H9 (cell line): ENCODE measurements at regions not wholly inside any gene's neighbourhood (a gene's known extent, or its start where the extent isn't known, plus 50 kb on each side); places are given as distances from the start of the nearest gene placed in this dataset.
A peak's percentile ranks its signal among the peaks of the same experiment; 100 is the strongest.

Experiments used
- DNase-seq: peaks from one replicate; pipeline ENCODE4 v3.0.0-alpha.2; 2017
- H2AFZ ChIP-seq: one replicate; pipeline ENCODE4 v1.6.1; 2013; ENCODE audit warnings: mild to moderate bottlenecking, low read length, control low read depth, moderate library complexity
- H2AK5ac ChIP-seq: 2 replicates; pipeline ENCODE4 v1.6.1; 2013; ENCODE audit warnings: low read length, control low read depth, mixed read lengths; ENCODE audit not compliant: insufficient read length
- H2BK120ac ChIP-seq: one replicate; pipeline ENCODE4 v1.6.1; 2013; ENCODE audit warnings: low read depth, mild to moderate bottlenecking, low read length, control low read depth, inconsistent platforms; ENCODE audit not compliant: poor library complexity, severe bottlenecking
- H2BK12ac ChIP-seq: 2 replicates; pipeline ENCODE4 v1.6.1; 2013; ENCODE audit warnings: low read length, control low read depth, mixed read lengths, low read depth; ENCODE audit not compliant: insufficient read length
- H2BK15ac ChIP-seq: 2 replicates; pipeline ENCODE4 v1.6.1; 2013; ENCODE audit warnings: low read depth, low read length, control low read depth
- H2BK20ac ChIP-seq: one replicate; pipeline ENCODE4 v1.6.1; 2013; ENCODE audit warnings: low read depth, mild to moderate bottlenecking, low read length, control low read depth, inconsistent platforms; ENCODE audit not compliant: poor library complexity, severe bottlenecking
- H2BK5ac ChIP-seq: 2 replicates; pipeline ENCODE4 v1.6.1; 2013; ENCODE audit warnings: low read length, control low read depth, mixed read lengths; ENCODE audit not compliant: insufficient read length
- H3K14ac ChIP-seq: 2 replicates; pipeline ENCODE4 v1.6.1; 2013; ENCODE audit warnings: low read length, control low read depth; ENCODE audit not compliant: insufficient read depth
- H3K18ac ChIP-seq: 2 replicates; pipeline ENCODE4 v1.6.1; 2013; ENCODE audit warnings: low read depth, mild to moderate bottlenecking, mixed read lengths, low read length, control low read depth; ENCODE audit not compliant: insufficient read length
- H3K23ac ChIP-seq: 2 replicates; pipeline ENCODE4 v1.6.1; 2013; ENCODE audit warnings: low read length, control low read depth, mixed read lengths, low read depth; ENCODE audit not compliant: insufficient read length
- H3K23me2 ChIP-seq: 2 replicates; pipeline ENCODE4 v1.6.1; 2013; ENCODE audit warnings: low read depth, mild to moderate bottlenecking, mixed read lengths, low read length, control low read depth; ENCODE audit not compliant: insufficient read length, poor library complexity, severe bottlenecking
- H3K27ac ChIP-seq: 2 replicates; pipeline ENCODE4 v1.5.1; 2013; ENCODE audit warnings: low read length, control low read depth, mixed read lengths, low read depth; ENCODE audit not compliant: insufficient read length
- H3K27me3 ChIP-seq: 2 replicates; pipeline ENCODE4 v1.6.1; 2013; ENCODE audit warnings: low read length, control low read depth, inconsistent platforms; ENCODE audit not compliant: insufficient read depth
- H3K4ac ChIP-seq: 2 replicates; pipeline ENCODE4 v1.6.1; 2013; ENCODE audit warnings: low read depth, mild to moderate bottlenecking, control low read depth, inconsistent platforms, low read length, moderate library complexity
- H3K4me1 ChIP-seq: 2 replicates; pipeline ENCODE4 v1.6.1; 2013; ENCODE audit warnings: low read length, control low read depth, inconsistent platforms; ENCODE audit not compliant: insufficient read depth
- H3K4me2 ChIP-seq: 2 replicates; pipeline ENCODE4 v1.6.1; 2013; ENCODE audit warnings: low read length, control low read depth, mixed read lengths; ENCODE audit not compliant: insufficient read length, insufficient read depth
- H3K56ac ChIP-seq: 2 replicates; pipeline ENCODE4 v1.6.1; 2013; ENCODE audit warnings: low read depth, mild to moderate bottlenecking, mixed read lengths, low read length, control low read depth; ENCODE audit not compliant: insufficient read length
- H3K79me1 ChIP-seq: 2 replicates; pipeline ENCODE4 v1.6.1; 2013; ENCODE audit warnings: low read depth, mild to moderate bottlenecking, moderate library complexity, low read length, control low read depth, inconsistent platforms; ENCODE audit not compliant: insufficient read depth, poor library complexity, severe bottlenecking
- H3K79me2 ChIP-seq: 2 replicates; pipeline ENCODE4 v1.6.1; 2013; ENCODE audit warnings: low read length, control low read depth, inconsistent platforms; ENCODE audit not compliant: insufficient read depth
- H3K9ac ChIP-seq: 2 replicates; pipeline ENCODE4 v1.6.1; 2013; ENCODE audit warnings: low read length, control low read depth, mixed read lengths; ENCODE audit not compliant: insufficient read length; ENCODE audit errors: extremely low read depth
- H3K9me3 ChIP-seq: one replicate; pipeline ENCODE4 v1.6.1; 2013; ENCODE audit warnings: low read depth, low read length, inconsistent platforms; ENCODE audit not compliant: control insufficient read depth
- H3T11ph ChIP-seq: one replicate; pipeline ENCODE4 v1.6.1; 2013; ENCODE audit warnings: mild to moderate bottlenecking, low read length, control low read depth, inconsistent platforms
- H4K20me1 ChIP-seq: one replicate; pipeline ENCODE4 v1.6.1; 2013; ENCODE audit not compliant: control insufficient read depth, insufficient read length, insufficient read depth
- H4K5ac ChIP-seq: 2 replicates; pipeline ENCODE4 v1.6.1; 2013; ENCODE audit warnings: low read depth, mild to moderate bottlenecking, mixed read lengths, low read length, control low read depth; ENCODE audit not compliant: insufficient read length
- H4K8ac ChIP-seq: replicated peaks from 2 replicates; pipeline ENCODE4 v1.6.1; 2013; ENCODE audit warnings: low read length, control low read depth, mixed read lengths, low read depth; ENCODE audit not compliant: insufficient read length
- H4K91ac ChIP-seq: 2 replicates; pipeline ENCODE4 v1.6.1; 2013; ENCODE audit warnings: low read depth, mild to moderate bottlenecking, moderate library complexity, mixed read lengths, low read length, control low read depth; ENCODE audit not compliant: insufficient read length
- H3K27ac Mint-ChIP-seq, 3 experiments: 2 replicates in 2 of 3; 3 replicates in 1 of 3; pipeline ENCODE4 v1.8.0; 2020 to 2021; ENCODE audit warnings: mixed read lengths in 3 of 3, mild to moderate bottlenecking in 1 of 3, moderate library complexity in 1 of 3
- H3K27me3 Mint-ChIP-seq: 2 replicates; pipeline ENCODE4 v1.8.0; 2021; ENCODE audit warnings: low read depth, mild to moderate bottlenecking, moderate library complexity, mixed read lengths
- H3K36me3 Mint-ChIP-seq, 3 experiments: 2 replicates in 2 of 3; 3 replicates in 1 of 3; pipeline ENCODE4 v1.8.0; 2020 to 2021; ENCODE audit warnings: low read depth in 3 of 3, mixed read lengths in 3 of 3; ENCODE audit not compliant: insufficient read depth in 1 of 3
- H3K4me1 Mint-ChIP-seq, 2 experiments: 2 replicates each; pipeline ENCODE4 v1.8.0; 2020; ENCODE audit warnings: mixed read lengths in 2 of 2
- H3K4me3 Mint-ChIP-seq, 2 experiments: 2 replicates in 1 of 2; 3 replicates in 1 of 2; pipeline ENCODE4 v1.8.0; 2020 to 2021; ENCODE audit warnings: mild to moderate bottlenecking in 2 of 2, mixed read lengths in 2 of 2, moderate library complexity in 1 of 2
- H3K9me3 Mint-ChIP-seq, 2 experiments: 2 replicates in 1 of 2; 3 replicates in 1 of 2; pipeline ENCODE4 v1.8.0; 2020; ENCODE audit warnings: mild to moderate bottlenecking in 2 of 2, mixed read lengths in 2 of 2, moderate library complexity in 1 of 2
- WGBS: extraction: QIAGEN DNeasy Blood & Tissue Kit; methylation state at CpG from one replicate; pipeline ENCODE4 v1.1.7; 2013; ENCODE audit warnings: missing lambda C conversion rate, low lambda C conversion rate, mixed read lengths; ENCODE audit not compliant: insufficient read length; ENCODE audit errors: extremely low coverage; 5-methylcytosine and 5-hydroxymethylcytosine counted together
- TF ChIP-seq, protein P1 (sequence below): fragments of 200-600 bp; sonication (generic); conservative IDR thresholded peaks from 3 replicates; pipeline ENCODE4 v1.8.0; 2021; ENCODE audit warnings: antibody characterized with exemption, mild to moderate bottlenecking

- TF ChIP-seq, protein P1, sequence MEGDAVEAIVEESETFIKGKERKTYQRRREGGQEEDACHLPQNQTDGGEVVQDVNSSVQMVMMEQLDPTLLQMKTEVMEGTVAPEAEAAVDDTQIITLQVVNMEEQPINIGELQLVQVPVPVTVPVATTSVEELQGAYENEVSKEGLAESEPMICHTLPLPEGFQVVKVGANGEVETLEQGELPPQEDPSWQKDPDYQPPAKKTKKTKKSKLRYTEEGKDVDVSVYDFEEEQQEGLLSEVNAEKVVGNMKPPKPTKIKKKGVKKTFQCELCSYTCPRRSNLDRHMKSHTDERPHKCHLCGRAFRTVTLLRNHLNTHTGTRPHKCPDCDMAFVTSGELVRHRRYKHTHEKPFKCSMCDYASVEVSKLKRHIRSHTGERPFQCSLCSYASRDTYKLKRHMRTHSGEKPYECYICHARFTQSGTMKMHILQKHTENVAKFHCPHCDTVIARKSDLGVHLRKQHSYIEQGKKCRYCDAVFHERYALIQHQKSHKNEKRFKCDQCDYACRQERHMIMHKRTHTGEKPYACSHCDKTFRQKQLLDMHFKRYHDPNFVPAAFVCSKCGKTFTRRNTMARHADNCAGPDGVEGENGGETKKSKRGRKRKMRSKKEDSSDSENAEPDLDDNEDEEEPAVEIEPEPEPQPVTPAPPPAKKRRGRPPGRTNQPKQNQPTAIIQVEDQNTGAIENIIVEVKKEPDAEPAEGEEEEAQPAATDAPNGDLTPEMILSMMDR, result no peak
- no peak overlapping the region for H3T11ph ChIP-seq
- no peaks in the 10 kb centered on the region for H3K9me3 ChIP-seq
- no peak overlapping the region for H4K91ac ChIP-seq
- H3K23me2 ChIP-seq, result no peaks in the 10 kb centered on the region
- Mint-ChIP-seq H3K27ac (no peak overlapping the region), H3K4me3 (peak overlapping the region; percentile 60 to 82), H3K36me3 (no peaks in the 10 kb centered on the region), H3K4me1 (peaks cover 21 to 22% of the 10 kb centered on the region in 2 experiments), H3K27me3 (peaks cover 39% of the 10 kb centered on the region), H3K9me3 (no peaks in the 10 kb centered on the region)
- no peak overlapping the region for H2BK20ac ChIP-seq
- no peak overlapping the region for H2BK15ac ChIP-seq
- H3K27me3 ChIP-seq, result peaks cover 9% of the 10 kb centered on the region
- no peaks in the 10 kb centered on the region for H4K20me1 ChIP-seq
- no peak overlapping the region for H3K27ac ChIP-seq
- no peaks in the 10 kb centered on the region for H3K79me2 ChIP-seq
- WGBS, result no CpG with 5 or more reads among the region's 32 CpGs
- no peak overlapping the region for H2BK12ac ChIP-seq
- H4K8ac ChIP-seq, result no peak overlapping the region
- H3K79me1 ChIP-seq, result no peaks in the 10 kb centered on the region
- H2BK5ac ChIP-seq, result no peak overlapping the region
- peak; percentile 61 for DNase-seq
- no peak overlapping the region for H2AK5ac ChIP-seq
- peak overlapping the region; percentile 73 for H3K4me2 ChIP-seq
- H2BK120ac ChIP-seq, result no peak overlapping the region
- H3K23ac ChIP-seq, result no peak overlapping the region
- H2AFZ ChIP-seq, result no peak overlapping the region
- H3K4me1 ChIP-seq, result peaks cover 2% of the 10 kb centered on the region; the same call in 1 of the 2 replicates
- no peak overlapping the region for H3K18ac ChIP-seq
- no peak overlapping the region for H3K56ac ChIP-seq
- no peak overlapping the region for H3K9ac ChIP-seq
- no peak overlapping the region for H3K14ac ChIP-seq
- no peak overlapping the region for H3K4ac ChIP-seq
- H4K5ac ChIP-seq, result no peak overlapping the region
Measured at GRCh38 chr15:97652700-97653167, 307.8 kb upstream of the ARRDC4 start.
